H1 (cell line): ENCODE measurements at regions not wholly inside any gene's neighbourhood (a gene's known extent, or its start where the extent isn't known, plus 50 kb on each side); places are given as distances from the start of the nearest gene placed in this dataset.

ENCODE experiments used
- CTCF ChIA-PET: fragments of 300-600 bp; sonication (Branson Sonifier 250); formaldehyde crosslinking; loops from one replicate; lab custom pipeline; 2021; ENCODE audit not compliant: partially characterized antibody; lab: Charles Lee
- POLR2A ChIA-PET: fragments of 300-600 bp; sonication (Branson Sonifier 250); formaldehyde crosslinking; loops from one replicate; lab custom pipeline; 2021; ENCODE audit warnings: inconsistent platforms; ENCODE audit not compliant: partially characterized antibody; lab: Charles Lee
- DNase-seq, 2 experiments: peaks; one replicate each; pipeline versions ENCODE4 v3.0.0 to v3.0.0-alpha.2; 2010 to 2022; ENCODE audit warnings: low spot score in 2 of 2, low read depth in 1 of 2, mixed read lengths in 1 of 2
- FAIRE-seq: peaks from 2 replicates; lab custom pipeline; 2011; peaks lifted over from hg19 to GRCh38; lab: Jason Lieb, UNC
- H2AFZ ChIP-seq: 2 replicates; pipeline ENCODE4 v1.8.1; 2012; ENCODE audit warnings: low read length, inconsistent platforms
- H2AK5ac ChIP-seq: 2 replicates; pipeline ENCODE4 v1.6.1; 2013; ENCODE audit warnings: low read depth, low read length
- H2BK120ac ChIP-seq: replicated peaks from 2 replicates; pipeline ENCODE3; 2013; ENCODE audit warnings: low read depth, low read length, inconsistent platforms
- H2BK12ac ChIP-seq: 2 replicates; pipeline ENCODE4 v1.6.1; 2013; ENCODE audit warnings: low read depth, low read length
- H2BK15ac ChIP-seq: 2 replicates; pipeline ENCODE4 v1.6.1; 2013; ENCODE audit warnings: low read length
- H2BK20ac ChIP-seq: 2 replicates; pipeline ENCODE4 v1.6.1; 2013; ENCODE audit warnings: low read length
- H2BK5ac ChIP-seq: 2 replicates; pipeline ENCODE4 v1.6.1; 2013; ENCODE audit warnings: low read depth, low read length
- H3K14ac ChIP-seq: 2 replicates; pipeline ENCODE4 v1.6.1; 2013; ENCODE audit warnings: inconsistent platforms; ENCODE audit not compliant: insufficient read length
- H3K18ac ChIP-seq: 2 replicates; pipeline ENCODE4 v1.6.1; 2013; ENCODE audit warnings: low read length; ENCODE audit errors: extremely low read depth
- H3K23ac ChIP-seq: 2 replicates; pipeline ENCODE4 v1.6.1; 2013; ENCODE audit warnings: inconsistent platforms; ENCODE audit not compliant: insufficient read length
- H3K23me2 ChIP-seq: 2 replicates; pipeline ENCODE4 v1.6.1; 2013; ENCODE audit warnings: low read depth, low read length
- H3K27ac ChIP-seq: 2 replicates; pipeline ENCODE4 v1.6.1; 2011; ENCODE audit warnings: low read depth, low read length, inconsistent platforms
- H3K27me3 ChIP-seq, 4 experiments: replicated peaks in 1 of 4; 1 replicate in 1 of 4; 2 replicates in 3 of 4; pipeline versions ENCODE4 v1.6.1 to v1.8.1; 2011 to 2013; ENCODE audit warnings: low read length in 3 of 4, mild to moderate bottlenecking in 3 of 4, inconsistent platforms in 2 of 4, mixed read lengths in 2 of 4, moderate library complexity in 1 of 4; ENCODE audit not compliant: control insufficient read depth in 3 of 4, insufficient read depth in 3 of 4; ENCODE audit errors: extremely low read depth in 1 of 4
- H3K36me3 ChIP-seq, 4 experiments: 2 replicates each; pipeline versions ENCODE4 v1.6.1 to v1.8.1; 2011 to 2013; ENCODE audit warnings: mild to moderate bottlenecking in 4 of 4, low read length in 3 of 4, moderate library complexity in 2 of 4, control low read depth in 1 of 4, inconsistent platforms in 1 of 4; ENCODE audit not compliant: insufficient read depth in 4 of 4, control insufficient read depth in 2 of 4
- H3K4ac ChIP-seq: replicated peaks from 2 replicates; pipeline ENCODE3; 2013; ENCODE audit warnings: low read length, low read depth, mixed read lengths, inconsistent platforms; ENCODE audit not compliant: insufficient read length
- H3K4me1 ChIP-seq, 4 experiments: replicated peaks in 1 of 4; 1 replicate in 1 of 4; 2 replicates in 3 of 4; pipeline versions ENCODE4 v1.6.1 to v1.8.1; 2011 to 2013; ENCODE audit warnings: low read length in 3 of 4, inconsistent platforms in 2 of 4, mixed read lengths in 1 of 4; ENCODE audit not compliant: insufficient read depth in 4 of 4, control insufficient read depth in 3 of 4
- H3K4me2 ChIP-seq, 2 experiments: 2 replicates each; pipeline versions ENCODE4 v1.6.1 to v1.8.1; 2011 to 2013; ENCODE audit warnings: low read depth in 2 of 2, low read length in 2 of 2, control low read depth in 1 of 2, inconsistent platforms in 1 of 2, mild to moderate bottlenecking in 1 of 2; ENCODE audit not compliant: insufficient read depth in 1 of 2
- H3K4me3 ChIP-seq, 4 experiments: fragments of 200-600, 300-600 bp in 1 of 4; sonication (generic), shearing (Covaris generic), sonication (Bioruptor Twin) in 1 of 4; 2 replicates each; pipeline versions ENCODE4 v1.5.1 to v1.8.1; 2011 to 2016; ENCODE audit warnings: low read length in 4 of 4, low read depth in 3 of 4, control low read depth in 2 of 4, inconsistent platforms in 2 of 4, mild to moderate bottlenecking in 2 of 4, mixed read lengths in 1 of 4, moderate library complexity in 1 of 4; ENCODE audit not compliant: insufficient read depth in 2 of 4; ENCODE audit errors: extremely low read depth in 1 of 4
- H3K56ac ChIP-seq: replicated peaks from 2 replicates; pipeline ENCODE3; 2013; ENCODE audit warnings: low read depth, mild to moderate bottlenecking, mixed read lengths, low read length, inconsistent platforms; ENCODE audit not compliant: insufficient read length
- H3K79me1 ChIP-seq: 2 replicates; pipeline ENCODE4 v1.6.1; 2013; ENCODE audit warnings: low read depth, low read length, control low read depth
- H3K79me2 ChIP-seq, 2 experiments: 2 replicates each; pipeline versions ENCODE4 v1.6.1 to v1.8.1; 2012 to 2013; ENCODE audit warnings: low read length in 2 of 2, mild to moderate bottlenecking in 2 of 2, inconsistent platforms in 1 of 2; ENCODE audit not compliant: insufficient read depth in 2 of 2, control insufficient read depth in 1 of 2
- H3K9ac ChIP-seq, 4 experiments: replicated peaks in 1 of 4; 1 replicate in 1 of 4; 2 replicates in 3 of 4; pipeline versions ENCODE4 v1.6.1 to v1.8.1; 2011 to 2013; ENCODE audit warnings: low read depth in 3 of 4, low read length in 3 of 4, control low read depth in 2 of 4, mild to moderate bottlenecking in 2 of 4, moderate library complexity in 2 of 4, inconsistent platforms in 1 of 4; ENCODE audit errors: extremely low read depth in 1 of 4
- H3K9me3 ChIP-seq, 2 experiments: 2 replicates each; pipeline versions ENCODE4 v1.6.1 to v1.8.1; 2012 to 2013; ENCODE audit warnings: mild to moderate bottlenecking in 2 of 2, moderate library complexity in 2 of 2, control low read depth in 1 of 2, inconsistent platforms in 1 of 2, low read depth in 1 of 2, low read length in 1 of 2, mixed read lengths in 1 of 2; ENCODE audit not compliant: insufficient read depth in 2 of 2
- H4K20me1 ChIP-seq, 2 experiments: replicated peaks in 1 of 2; 2 replicates each; pipeline versions ENCODE3 to v1.8.1; 2011 to 2013; ENCODE audit warnings: inconsistent platforms in 2 of 2, low read length in 2 of 2, mild to moderate bottlenecking in 1 of 2; ENCODE audit not compliant: insufficient read depth in 2 of 2, control insufficient read depth in 1 of 2
- H4K5ac ChIP-seq: 2 replicates; pipeline ENCODE4 v1.6.1; 2013; ENCODE audit warnings: low read length, low read depth, mixed read lengths, inconsistent platforms; ENCODE audit not compliant: insufficient read length
- H4K8ac ChIP-seq: 2 replicates; pipeline ENCODE4 v1.8.0; 2013; ENCODE audit warnings: mild to moderate bottlenecking, moderate library complexity, low read length, inconsistent platforms; ENCODE audit not compliant: insufficient read depth; ENCODE audit errors: extremely low read depth
- H4K91ac ChIP-seq: replicated peaks from 2 replicates; pipeline ENCODE3; 2013; ENCODE audit warnings: low read length, mixed read lengths, inconsistent platforms; ENCODE audit not compliant: insufficient read length
- BRCA1 ChIP-seq: IDR thresholded peaks from 2 replicates; pipeline ENCODE4 v1.6.1; 2012; ENCODE audit warnings: low read depth, low read length, improper control_type of control experiment
- HDAC2 ChIP-seq, 2 experiments: fragments of 300-600 bp in 1 of 2; sonication (generic) in 1 of 2; IDR thresholded peaks; 2 replicates each; pipeline ENCODE4 v1.6.1; 2011 to 2012; ENCODE audit warnings: low read depth in 2 of 2, low read length in 2 of 2, mild to moderate bottlenecking in 2 of 2, moderate library complexity in 2 of 2, borderline replicate concordance in 1 of 2, inconsistent platforms in 1 of 2
- WGBS, 2 experiments: shearing (Covaris generic) in 1 of 2; methylation state at CpG; one replicate each; pipeline versions ENCODE4 v1.1.6 to v1.1.7; 2013 to 2015; ENCODE audit warnings: low lambda C conversion rate in 2 of 2, mixed read lengths in 2 of 2, inconsistent platforms in 1 of 2, low coverage in 1 of 2, missing lambda C conversion rate in 1 of 2; ENCODE audit not compliant: insufficient replicate concordance in 2 of 2, insufficient coverage in 1 of 2, insufficient read length in 1 of 2; ENCODE audit errors: extremely low coverage in 1 of 2, missing lambda C conversion rate in 1 of 2; 5-methylcytosine and 5-hydroxymethylcytosine counted together

DNA sequence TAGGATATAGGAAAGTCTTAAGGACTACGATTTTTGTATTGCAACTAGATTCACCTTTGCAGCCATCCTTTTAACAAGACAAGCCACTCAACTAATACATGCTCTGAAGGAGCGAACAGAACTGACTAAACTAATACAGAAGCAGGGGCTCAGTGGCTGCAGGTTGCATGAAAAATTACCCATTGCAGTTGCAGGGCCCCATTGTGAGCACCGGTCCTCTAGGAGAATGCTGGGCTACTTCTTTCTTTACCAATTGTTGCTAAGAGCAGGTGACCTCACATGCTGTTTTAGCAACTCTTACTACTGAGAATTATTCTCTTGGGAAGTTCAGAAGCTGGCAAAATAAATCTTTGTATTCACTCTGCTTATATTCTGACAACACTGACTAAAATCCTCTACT, 64.0 kb upstream of the ANKRD1 start:
- CTCF ChIA-PET = interaction anchor here (0.9 to 2.9 kb wide), 6 partner anchors 12 to 22 kb away, joined by 3 to 11 read pairs (median 4); no protein-coding TSS in a partner anchor
- TF ChIP-seq BRCA1 = no peak
- no peak for TF ChIP-seq HDAC2 (IDR thresholded peaks at IDR 0.05; ENCODE audit: borderline replicate concordance in 1 of 2, low read depth in 2 of 2, low read length in 2 of 2)

More for the DNA sequence above, 64.0 kb upstream of the ANKRD1 start:
- Histone ChIP-seq H2BK5ac (no peak overlapping the region), H3K4ac (no peak overlapping the region), H3K9ac (no peak overlapping the region), H3K27me3 (peaks cover 0 to 2% (median 1%) of the 10 kb centered on the region in 4 experiments; a peak in 3 of 7 replicates), H2BK12ac (no peak overlapping the region), H2AFZ (no peak overlapping the region), H3K79me2 (no peaks in the 10 kb centered on the region), H3K79me1 (no peaks in the 10 kb centered on the region), H2BK120ac (no peak overlapping the region), H3K4me2 (no peak overlapping the region), H3K23ac (no peak overlapping the region), H3K36me3 (no peaks in the 10 kb centered on the region), H3K14ac (no peak overlapping the region), H2BK15ac (no peak overlapping the region), H3K56ac (no peak overlapping the region), H3K4me1 (no peaks in the 10 kb centered on the region; a peak in 1 of 7 replicates), H4K20me1 (no peaks in the 10 kb centered on the region), H3K23me2 (no peaks in the 10 kb centered on the region), H2AK5ac (no peak overlapping the region), H4K91ac (no peak overlapping the region), H3K27ac (no peak overlapping the region), H3K18ac (no peak overlapping the region), H4K8ac (no peak overlapping the region), H3K9me3 (no peaks in the 10 kb centered on the region), H2BK20ac (no peak overlapping the region), H3K4me3 (no peak overlapping the region), H4K5ac (no peak overlapping the region)
- POLR2A ChIA-PET = interaction anchor here (1.3 kb wide), 1 partner anchor 23 kb away, joined by 3 read pairs; no protein-coding TSS in a partner anchor
- DNase-seq (no peak), FAIRE-seq (no peak)
- WGBS, 2 experiments = 78% methylated on average over 3 of the region's 3 CpGs; no CpG with 5 or more reads in 1 of the 2 experiments
